IMR-90 (cell line): ENCODE measurements at regions not wholly inside any gene's neighbourhood (a gene's known extent, or its start where the extent isn't known, plus 50 kb on each side); places are given as distances from the start of the nearest gene placed in this dataset.

ENCODE experiments used
- ATAC-seq: fragments of 200-7000 bp; cut with Tn5 transposase; 2 replicates; pipeline ENCODE4 v1.9.1; 2020; ENCODE audit warnings: low read depth, mild to moderate bottlenecking, moderate library complexity
- BruUV-seq: library from RNA; stranded (reverse); fragments of 400-500 nt; replicated peaks from 2 replicates; lab custom pipeline; 2021; lab: Mats Ljungman, UMichigan
- CTCF ChIA-PET: fragments of 300-600 bp; formaldehyde crosslinking; extraction: SDS; loops from one replicate; lab custom pipeline; 2021; ENCODE audit warnings: antibody characterized with exemption; lab: Yijun Ruan, JAX
- POLR2A ChIA-PET: fragments of 300-600 bp; sonication (Branson Sonifier 250); formaldehyde crosslinking; loops from one replicate; lab custom pipeline; 2022; ENCODE audit warnings: antibody characterized with exemption; ENCODE audit not compliant: unreplicated experiment; lab: Charles Lee
- DNase-seq: peaks from one replicate; pipeline ENCODE4 v3.0.0; 2013
- H2AFZ ChIP-seq: replicated peaks from 2 replicates; pipeline ENCODE3; 2013; ENCODE audit warnings: low read length, mild to moderate bottlenecking; ENCODE audit not compliant: poor library complexity
- H2AK5ac ChIP-seq: 2 replicates; pipeline ENCODE4 v1.6.1; 2013; ENCODE audit warnings: low read depth, low read length, inconsistent platforms
- H2AK9ac ChIP-seq: replicated peaks from 2 replicates; pipeline ENCODE3; 2013; ENCODE audit warnings: mild to moderate bottlenecking, low read depth, low read length, moderate library complexity; ENCODE audit not compliant: poor library complexity
- H2BK120ac ChIP-seq: 2 replicates; pipeline ENCODE4 v1.6.1; 2013; ENCODE audit warnings: low read depth, low read length, inconsistent platforms
- H2BK15ac ChIP-seq: 3 replicates; pipeline ENCODE4 v1.6.1; 2013; ENCODE audit warnings: low read depth, low read length, inconsistent platforms
- H2BK20ac ChIP-seq: 2 replicates; pipeline ENCODE4 v1.6.1; 2013; ENCODE audit warnings: low read depth, mild to moderate bottlenecking, inconsistent platforms, low read length, moderate library complexity
- H2BK5ac ChIP-seq: 2 replicates; pipeline ENCODE4 v1.6.1; 2013; ENCODE audit warnings: mild to moderate bottlenecking, low read depth, low read length, inconsistent platforms; ENCODE audit not compliant: poor library complexity, severe bottlenecking
- H3K14ac ChIP-seq: replicated peaks from 2 replicates; pipeline ENCODE4 v1.6.1; 2013; ENCODE audit warnings: low read depth, low read length, inconsistent platforms
- H3K18ac ChIP-seq: 2 replicates; pipeline ENCODE4 v1.6.1; 2013; ENCODE audit warnings: low read depth, low read length, control low read depth
- H3K23ac ChIP-seq: 2 replicates; pipeline ENCODE4 v1.6.1; 2013; ENCODE audit warnings: low read depth, low read length, inconsistent platforms
- H3K27ac ChIP-seq: 2 replicates; pipeline ENCODE4 v1.5.1; 2013; ENCODE audit warnings: mild to moderate bottlenecking, control low read depth, low read length; ENCODE audit not compliant: insufficient read depth
- H3K27me3 ChIP-seq: 2 replicates; pipeline ENCODE4 v1.6.1; 2013; ENCODE audit warnings: low read length; ENCODE audit not compliant: control insufficient read depth, insufficient read depth
- H3K36me3 ChIP-seq: 2 replicates; pipeline ENCODE4 v1.6.1; 2013; ENCODE audit warnings: low read length, mixed read lengths; ENCODE audit not compliant: control insufficient read depth, insufficient read depth
- H3K4ac ChIP-seq: 2 replicates; pipeline ENCODE4 v1.6.1; 2013; ENCODE audit warnings: low read depth, low read length, inconsistent platforms
- H3K4me1 ChIP-seq: 2 replicates; pipeline ENCODE4 v1.6.1; 2013; ENCODE audit warnings: low read length, mixed read lengths; ENCODE audit not compliant: control insufficient read depth, insufficient read depth
- H3K4me2 ChIP-seq: 2 replicates; pipeline ENCODE4 v1.6.1; 2013; ENCODE audit warnings: low read depth, mild to moderate bottlenecking, control low read depth, low read length, moderate library complexity
- H3K4me3 ChIP-seq: 2 replicates; pipeline ENCODE4 v1.5.1; 2013; ENCODE audit warnings: low read depth, mild to moderate bottlenecking, control low read depth, low read length, moderate library complexity; ENCODE audit not compliant: insufficient read depth
- H3K56ac ChIP-seq: 2 replicates; pipeline ENCODE4 v1.6.1; 2013; ENCODE audit warnings: low read length, inconsistent platforms; ENCODE audit not compliant: insufficient read depth; ENCODE audit errors: extremely low read depth
- H3K79me1 ChIP-seq, 2 experiments: 2 replicates each; pipeline ENCODE4 v1.6.1; 2013; ENCODE audit warnings: low read length in 2 of 2, inconsistent platforms in 1 of 2, low read depth in 1 of 2
- H3K9ac ChIP-seq: 2 replicates; pipeline ENCODE4 v1.6.1; 2013; ENCODE audit warnings: low read depth, low read length, control low read depth
- H3K9me1 ChIP-seq: 2 replicates; pipeline ENCODE4 v1.6.1; 2013; ENCODE audit warnings: low read length, inconsistent platforms; ENCODE audit not compliant: insufficient read depth
- H3K9me3 ChIP-seq: 2 replicates; pipeline ENCODE4 v1.6.1; 2013; ENCODE audit warnings: low read length; ENCODE audit not compliant: control insufficient read depth, insufficient read depth
- H4K20me1 ChIP-seq: 2 replicates; pipeline ENCODE4 v1.6.1; 2013; ENCODE audit warnings: low read length, inconsistent platforms; ENCODE audit not compliant: insufficient read depth
- H4K5ac ChIP-seq: 2 replicates; pipeline ENCODE4 v1.6.1; 2013; ENCODE audit warnings: mild to moderate bottlenecking, low read depth, low read length, control low read depth
- H4K8ac ChIP-seq, 2 experiments: 2 replicates each; pipeline ENCODE4 v1.6.1; 2013; ENCODE audit warnings: low read depth in 2 of 2, low read length in 2 of 2, control low read depth in 1 of 2, inconsistent platforms in 1 of 2
- H4K91ac ChIP-seq: 2 replicates; pipeline ENCODE4 v1.6.1; 2013; ENCODE audit warnings: low read depth, low read length, inconsistent platforms; ENCODE audit not compliant: insufficient read depth
- BHLHE40 ChIP-seq: fragments of 150-350 bp; IDR thresholded peaks from 2 replicates; pipeline ENCODE4 v1.6.1; 2016; ENCODE audit warnings: mild to moderate bottlenecking, low read depth, low read length
- FOS ChIP-seq: fragments of 150-350 bp; IDR thresholded peaks from 2 replicates; pipeline ENCODE4 v1.6.1; 2016; ENCODE audit warnings: low read depth, low read length
- MAZ ChIP-seq: IDR thresholded peaks from 2 replicates; pipeline ENCODE4 v1.6.1; 2012; ENCODE audit warnings: low read depth, mild to moderate bottlenecking, low read length, improper control_type of control experiment, moderate library complexity, borderline replicate concordance
- RFX5 ChIP-seq: IDR thresholded peaks from 2 replicates; pipeline ENCODE4 v1.8.0; 2012; ENCODE audit warnings: low read depth, mild to moderate bottlenecking, low read length, moderate library complexity
- SMC3 ChIP-seq: fragments of 150-350 bp; IDR thresholded peaks from 2 replicates; pipeline ENCODE4 v1.6.1; 2016; ENCODE audit warnings: low read depth, mild to moderate bottlenecking, antibody characterized with exemption, low read length, moderate library complexity
- WGBS, 2 experiments: methylation state at CpG; one replicate each; pipeline versions ENCODE4 v1.1.5 to v1.1.7; 2013; ENCODE audit warnings: missing lambda C conversion rate in 2 of 2; ENCODE audit not compliant: insufficient read length in 1 of 2; ENCODE audit errors: extremely low coverage in 2 of 2; 5-methylcytosine and 5-hydroxymethylcytosine counted together
- dilution Hi-C: fragments of 300-500 bp; cut with HindIII; formaldehyde crosslinking; loops from one replicate; pipeline ENCODE4 v1.14.3; 2018; ENCODE audit warnings: low sequenced_read_pairs; ENCODE audit not compliant: unreplicated experiment
- in situ Hi-C: fragments of 300-500 bp; cut with MboI; formaldehyde crosslinking; loops from 3 replicates; pipeline ENCODE4 v1.14.3; 2019; ENCODE audit warnings: low sequenced_read_pairs, inconsistent platforms, mixed read lengths
- intact Hi-C: fragments of 100-400 bp; cut with micrococcal nuclease; formaldehyde crosslinking; loops from 2 replicates; pipeline ENCODE4 v1.10.0; 2022

DNA sequence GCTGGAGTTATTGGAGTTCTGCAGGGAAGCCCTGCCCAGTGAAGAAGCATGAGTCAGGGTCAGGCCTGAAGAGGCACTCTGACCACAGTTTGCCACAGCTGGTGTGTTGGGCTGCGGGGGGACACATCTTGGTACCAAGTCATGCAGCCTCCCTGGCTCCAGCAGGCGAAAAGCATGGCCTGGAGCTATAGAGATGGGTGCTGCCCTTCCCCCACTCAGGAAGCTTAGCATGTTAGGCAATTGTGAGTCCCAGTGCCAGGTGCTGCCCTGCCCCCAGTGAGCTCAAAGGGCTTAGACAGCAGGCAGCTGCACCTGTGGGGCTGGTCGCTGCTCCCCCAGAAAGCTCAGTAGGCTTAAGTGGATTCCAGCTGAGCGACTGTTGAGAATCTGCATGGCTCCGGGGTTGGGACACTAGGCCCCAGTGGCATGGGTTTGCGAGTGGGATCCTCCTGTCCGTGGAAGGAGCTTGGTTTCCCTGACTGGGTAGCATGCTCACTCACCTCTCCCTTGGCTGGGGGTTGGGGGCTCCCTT lies 755.5 kb downstream of the GLUD2 start:
- H3K14ac ChIP-seq, result no peak overlapping the region
- no peak overlapping the region for H2BK5ac ChIP-seq
- in situ Hi-C loops, result no loop called here
- no peaks in the 10 kb centered on the region for H3K79me1 ChIP-seq
- no peaks in the 10 kb centered on the region for H3K4me1 ChIP-seq
- H3K9me1 ChIP-seq, result no peaks in the 10 kb centered on the region
- H2BK15ac ChIP-seq, result no peak overlapping the region
- no peak overlapping the region for H3K18ac ChIP-seq
- peaks cover 4% of the 10 kb centered on the region; the same call in 1 of the 2 replicates for H3K9me3 ChIP-seq
- no TSS peak for BruUV-seq
- H4K91ac ChIP-seq, result no peak overlapping the region
- H3K56ac ChIP-seq, result no peak overlapping the region
- ATAC-seq, result no peak
- no peak overlapping the region for H2BK20ac ChIP-seq
- no peak overlapping the region for H2AFZ ChIP-seq
- no peaks in the 10 kb centered on the region for H3K27me3 ChIP-seq
- ChIA-PET POLR2A (no interaction called here), CTCF (no interaction called here)
- dilution Hi-C loops, result no loop called here
- H3K4me3 ChIP-seq, result no peak overlapping the region
- no peak overlapping the region for H3K27ac ChIP-seq
- no peaks in the 10 kb centered on the region for H3K36me3 ChIP-seq
- H4K20me1 ChIP-seq, result no peaks in the 10 kb centered on the region
- WGBS, 2 experiments, result 0% methylated on average over 1 of the region's 7 CpGs; no CpG with 5 or more reads in 1 of the 2 experiments
- no peak overlapping the region for H3K4me2 ChIP-seq
- no peak overlapping the region for H4K5ac ChIP-seq
- H3K9ac ChIP-seq, result no peak overlapping the region
- H3K4ac ChIP-seq, result no peak overlapping the region
- TF ChIP-seq SMC3, result no peak
- TF ChIP-seq MAZ, result no peak
- no peak for TF ChIP-seq FOS
- no peak for TF ChIP-seq BHLHE40
- no peak for TF ChIP-seq RFX5
- H2AK5ac ChIP-seq, result no peak overlapping the region
- H2AK9ac ChIP-seq, result no peak overlapping the region
- no peak overlapping the region for H2BK120ac ChIP-seq
- no peak overlapping the region for H3K23ac ChIP-seq
- intact Hi-C loops, result no loop called here
- no peak overlapping the region for H4K8ac ChIP-seq
- no peak for DNase-seq
